Adrenal gland (tissue), 9 donors: ENCODE measurements at regions not wholly inside any gene's neighbourhood (a gene's known extent, or its start where the extent isn't known, plus 50 kb on each side); places are given as distances from the start of the nearest gene placed in this dataset.
A peak's percentile ranks its signal among the peaks of the same experiment; 100 is the strongest.

Source experiments
- DNase-seq, 7 donors: peaks; one replicate each; pipeline ENCODE4 v3.0.0-alpha.2; 2019 to 2020
- H3K27ac ChIP-seq, 5 donors: fragments of 200-600 bp; sonication (generic) in 4 of 5; 1 replicate in 3 of 5; 2 replicates in 2 of 5; pipeline versions ENCODE4 v1.5.1 to v1.8.0; 2016 to 2020; ENCODE audit warnings: mild to moderate bottlenecking in 1 of 5
- H3K27me3 ChIP-seq: fragments of 200-600 bp; 2 replicates; pipeline ENCODE4 v1.8.0; 2021
- H3K36me3 ChIP-seq, 2 donors: fragments of 200-600 bp; replicated peaks in 1 of 2; 1 replicate in 1 of 2; 2 replicates in 1 of 2; pipeline versions ENCODE4 v1.5.1 to v1.8.0; 2018 to 2022
- H3K4me1 ChIP-seq, 2 donors: fragments of 200-600 bp; replicated peaks in 1 of 2; 1 replicate in 1 of 2; 2 replicates in 1 of 2; pipeline versions ENCODE4 v1.5.1 to v1.8.0; 2018 to 2021
- H3K4me3 ChIP-seq, 4 donors: fragments of 200-600 bp; sonication (generic) in 3 of 4; one replicate each; pipeline ENCODE4 v1.5.1; 2016 to 2018
- H3K9me3 ChIP-seq, 3 donors: fragments of 200-600 bp; sonication (generic) in 1 of 3; replicated peaks in 1 of 3; 1 replicate in 2 of 3; 2 replicates in 1 of 3; pipeline versions ENCODE4 v1.5.1 to v1.8.0; 2016 to 2021
- POLR2A ChIP-seq, 2 donors: fragments of 450-650 bp; IDR thresholded peaks; one replicate each; pipeline ENCODE4 v1.6.1; 2017; ENCODE audit warnings: antibody characterized with exemption in 2 of 2, mild to moderate bottlenecking in 2 of 2, moderate library complexity in 1 of 2
- WGBS, 4 donors: extraction: QIAGEN DNeasy Blood & Tissue Kit in 2 of 4; methylation state at CpG; one replicate each; pipeline versions ENCODE4 v1.1.5 to v1.1.7; 2013 to 2017; 5-methylcytosine and 5-hydroxymethylcytosine counted together
- intact Hi-C, 2 donors: fragments of 100-400 bp; cut with DNase I; formaldehyde crosslinking; loops; one replicate each; pipeline versions ENCODE4 v1.14.1 to v1.15.0; 2022 to 2023
- TF ChIP-seq, protein P1 (sequence below), 6 experiments: fragments of 450-650 bp in 4 of 6; fragments of 200-600 bp in 2 of 6; sonication (generic) in 1 of 6; IDR thresholded peaks; 1 replicate in 5 of 6; 2 replicates in 1 of 6; pipeline versions ENCODE4 v1.5.1 to v1.8.0; 2016 to 2021; ENCODE audit warnings: antibody characterized with exemption in 6 of 6, mild to moderate bottlenecking in 2 of 6, moderate library complexity in 1 of 6
- donor health status: healthy with polysubstance abuse.
- donor health status: Bipolar disorder and iron deficiency.
- donor health status: DM: yes; HTN: yes; CAD: no.
- donor health status: DM: no; HTN: no; CAD: no.
- donor health status: DM: no; HTN: no; CAD: no.

DNA sequence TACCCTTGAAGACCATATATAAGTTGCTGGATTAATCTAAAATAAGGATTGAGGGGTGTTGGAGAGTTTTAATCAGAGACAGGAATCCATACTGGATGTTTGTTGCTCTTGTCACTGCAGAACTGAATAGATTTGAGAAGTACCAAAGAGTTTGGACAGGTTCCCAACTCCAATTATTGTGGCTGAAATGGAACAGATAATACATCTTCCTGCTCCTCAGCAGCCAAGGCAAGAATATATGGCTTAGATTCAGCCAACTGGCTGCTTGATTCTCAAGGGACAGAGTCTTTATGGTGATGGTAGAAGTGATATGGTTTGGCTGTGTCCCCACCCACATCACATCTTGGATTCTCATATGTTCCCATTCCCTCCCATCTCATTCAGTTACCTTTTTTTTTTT lies 97.0 kb upstream of the PDHA2 start:
- H3K27me3 ChIP-seq: no peaks in the 10 kb centered on the region
- no peak for TF ChIP-seq POLR2A (IDR thresholded peaks at IDR 0.05)
- TF ChIP-seq, protein P1, sequence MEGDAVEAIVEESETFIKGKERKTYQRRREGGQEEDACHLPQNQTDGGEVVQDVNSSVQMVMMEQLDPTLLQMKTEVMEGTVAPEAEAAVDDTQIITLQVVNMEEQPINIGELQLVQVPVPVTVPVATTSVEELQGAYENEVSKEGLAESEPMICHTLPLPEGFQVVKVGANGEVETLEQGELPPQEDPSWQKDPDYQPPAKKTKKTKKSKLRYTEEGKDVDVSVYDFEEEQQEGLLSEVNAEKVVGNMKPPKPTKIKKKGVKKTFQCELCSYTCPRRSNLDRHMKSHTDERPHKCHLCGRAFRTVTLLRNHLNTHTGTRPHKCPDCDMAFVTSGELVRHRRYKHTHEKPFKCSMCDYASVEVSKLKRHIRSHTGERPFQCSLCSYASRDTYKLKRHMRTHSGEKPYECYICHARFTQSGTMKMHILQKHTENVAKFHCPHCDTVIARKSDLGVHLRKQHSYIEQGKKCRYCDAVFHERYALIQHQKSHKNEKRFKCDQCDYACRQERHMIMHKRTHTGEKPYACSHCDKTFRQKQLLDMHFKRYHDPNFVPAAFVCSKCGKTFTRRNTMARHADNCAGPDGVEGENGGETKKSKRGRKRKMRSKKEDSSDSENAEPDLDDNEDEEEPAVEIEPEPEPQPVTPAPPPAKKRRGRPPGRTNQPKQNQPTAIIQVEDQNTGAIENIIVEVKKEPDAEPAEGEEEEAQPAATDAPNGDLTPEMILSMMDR (IDR thresholded peaks at IDR 0.05): no peak
- H3K9me3 ChIP-seq: no peaks in the 10 kb centered on the region
- no peak overlapping the region for H3K4me3 ChIP-seq
- H3K4me1 ChIP-seq: no peaks in the 10 kb centered on the region
- intact Hi-C loops: no loop called here
- no peak overlapping the region for H3K27ac ChIP-seq
- no peak for DNase-seq
- H3K36me3 ChIP-seq: no peaks in the 10 kb centered on the region

DNA sequence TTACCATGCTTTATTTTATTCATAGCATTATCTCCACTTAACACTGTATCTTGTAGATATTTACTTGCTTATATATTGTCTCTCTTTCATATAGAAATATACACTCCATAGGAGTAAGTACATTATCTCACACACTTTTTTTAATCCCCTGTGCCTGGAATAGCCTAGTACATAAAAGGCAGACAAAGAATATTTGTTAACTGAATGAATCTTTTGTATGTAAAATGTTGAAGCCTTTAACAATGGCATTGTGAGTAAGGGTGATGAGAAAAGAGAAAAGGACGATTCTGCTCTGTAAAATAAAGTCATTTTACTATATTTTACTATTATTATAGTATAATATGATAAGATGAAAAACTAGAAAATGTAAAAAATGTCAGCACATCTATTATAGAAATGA lies 97.7 kb upstream of the PDHA2 start:
- 56 to 71% (median 61%) methylated on average over 1 of the region's 1 CpG for WGBS, 4 donors
- no peaks in the 10 kb centered on the region for H3K4me1 ChIP-seq
- H3K36me3 ChIP-seq: no peaks in the 10 kb centered on the region
- H3K9me3 ChIP-seq: no peaks in the 10 kb centered on the region
- TF ChIP-seq POLR2A (IDR thresholded peaks at IDR 0.05): no peak
- TF ChIP-seq, protein P1 (IDR thresholded peaks at IDR 0.05): no peak
- H3K4me3 ChIP-seq: no peak overlapping the region
- intact Hi-C loops: no loop called here
- H3K27ac ChIP-seq: no peak overlapping the region
- DNase-seq: no peak
- no peaks in the 10 kb centered on the region for H3K27me3 ChIP-seq

DNA sequence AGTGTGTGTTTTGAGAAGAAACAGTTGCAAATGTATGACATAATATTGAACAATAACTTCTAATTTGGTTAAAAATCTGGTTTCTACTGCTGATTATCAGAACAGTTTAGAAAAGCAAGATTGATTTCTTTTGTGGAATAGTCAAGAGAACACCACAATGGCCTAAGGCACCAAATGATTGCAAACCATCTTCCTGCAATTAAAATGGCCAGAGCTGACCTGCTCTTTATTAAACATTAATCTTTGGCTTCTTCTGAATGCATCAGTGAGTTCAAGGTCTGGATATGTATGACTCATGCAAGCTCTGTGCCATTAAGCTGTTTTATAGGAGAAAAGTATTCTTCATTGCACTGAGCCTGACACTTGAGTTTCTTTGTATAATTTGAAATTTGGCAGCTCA lies 107.8 kb upstream of the PDHA2 start:
- no peak for TF ChIP-seq POLR2A (IDR thresholded peaks at IDR 0.05)
- DNase-seq: peak in 4 of 7 donors; percentile 10 to 24 (median 21)
- Histone ChIP-seq H3K36me3 (no peaks in the 10 kb centered on the region), H3K27me3 (no peaks in the 10 kb centered on the region), H3K4me3 (no peak overlapping the region), H3K27ac (no peak overlapping the region), H3K4me1 (peaks cover 0 to 12% of the 10 kb centered on the region in 2 donors), H3K9me3 (no peaks in the 10 kb centered on the region)
- intact Hi-C loops: no loop called here

DNA sequence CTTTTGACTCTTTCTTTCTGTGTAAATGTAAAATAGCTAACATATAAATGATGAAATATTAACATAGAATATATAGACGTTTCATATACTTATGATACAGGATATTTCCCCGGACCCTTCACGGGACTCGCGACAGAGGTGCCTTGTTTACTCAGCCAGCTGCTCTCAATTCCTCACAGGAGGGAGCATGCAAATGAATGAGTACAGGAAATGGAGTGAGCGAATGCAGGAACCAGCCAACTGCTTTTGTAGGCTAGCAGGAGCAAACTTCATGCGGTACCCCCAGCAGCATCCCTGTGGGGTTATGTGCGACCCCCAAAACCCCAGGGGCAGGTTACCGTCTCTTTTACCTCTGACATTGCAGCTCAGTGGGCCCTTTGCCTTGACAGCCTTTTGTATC lies 110.3 kb upstream of the PDHA2 start:
- intact Hi-C loops: no loop called here
- no peak overlapping the region for H3K4me3 ChIP-seq
- 79 to 84% (median 82%) methylated on average over 8 to 9 of the region's 9 CpGs for WGBS, 4 donors

DNA sequence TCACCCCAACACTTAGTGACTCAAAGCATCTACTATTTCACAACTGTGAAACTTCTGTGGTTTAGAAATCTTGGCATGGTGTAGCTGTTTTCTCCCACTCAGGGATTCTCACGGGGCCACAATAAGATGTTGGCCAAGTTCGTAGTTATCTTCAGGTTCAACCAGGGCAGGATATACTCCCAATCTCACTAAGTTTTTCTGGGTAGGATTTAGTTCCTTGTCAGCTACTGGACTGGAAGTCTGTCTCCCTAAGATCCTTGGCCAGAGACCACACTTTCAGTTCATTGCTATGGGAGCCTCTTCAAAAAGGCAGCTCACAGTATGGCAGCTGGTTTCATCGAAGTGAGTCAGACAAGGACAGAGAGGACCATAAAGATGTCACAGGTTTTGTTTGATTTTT lies 111.7 kb upstream of the PDHA2 start:
- Histone ChIP-seq H3K27me3 (no peaks in the 10 kb centered on the region), H3K4me3 (no peak overlapping the region), H3K9me3 (no peaks in the 10 kb centered on the region), H3K4me1 (peaks cover 0 to 12% of the 10 kb centered on the region in 2 donors), H3K36me3 (no peaks in the 10 kb centered on the region), H3K27ac (no peak overlapping the region)
- 47 to 58% (median 50%) methylated on average over 3 of the region's 3 CpGs for WGBS, 4 donors
- intact Hi-C loops: no loop called here
- no peak for TF ChIP-seq POLR2A (IDR thresholded peaks at IDR 0.05)
- TF ChIP-seq, protein P1 (IDR thresholded peaks at IDR 0.05): no peak
- peak in 2 of 7 donors; percentile 2 to 49 for DNase-seq

More for the DNA sequence above, 110.3 kb upstream of the PDHA2 start:
- H3K4me1 ChIP-seq: peaks cover 0 to 12% of the 10 kb centered on the region in 2 donors
- no peaks in the 10 kb centered on the region for H3K27me3 ChIP-seq
- H3K9me3 ChIP-seq: no peaks in the 10 kb centered on the region
- H3K36me3 ChIP-seq: no peaks in the 10 kb centered on the region
- H3K27ac ChIP-seq: no peak overlapping the region
- no peak for DNase-seq
- no peak for TF ChIP-seq POLR2A (IDR thresholded peaks at IDR 0.05)
- TF ChIP-seq, protein P1 (IDR thresholded peaks at IDR 0.05): no peak
